NCI-H345 treated with DMSO at 0.1 percent for 48 hours (cell line): ENCODE measurements at regions not wholly inside any gene's neighbourhood (a gene's known extent, or its start where the extent isn't known, plus 50 kb on each side); places are given as distances from the start of the nearest gene placed in this dataset.

ENCODE experiments used
- DNase-seq: peaks from one replicate; lab custom pipeline; 2025; ENCODE audit not compliant: unreplicated experiment; lab: John Stamatoyannopoulos, UW

- no peak for DNase-seq
Measured at GRCh38 chr10:20993830-20994527, 96.9 kb upstream of the NEBL start.

GRCh38 chr10:20993389-20993788 is 96.3 kb upstream of the NEBL start:
- DNase-seq: no peak

DNA sequence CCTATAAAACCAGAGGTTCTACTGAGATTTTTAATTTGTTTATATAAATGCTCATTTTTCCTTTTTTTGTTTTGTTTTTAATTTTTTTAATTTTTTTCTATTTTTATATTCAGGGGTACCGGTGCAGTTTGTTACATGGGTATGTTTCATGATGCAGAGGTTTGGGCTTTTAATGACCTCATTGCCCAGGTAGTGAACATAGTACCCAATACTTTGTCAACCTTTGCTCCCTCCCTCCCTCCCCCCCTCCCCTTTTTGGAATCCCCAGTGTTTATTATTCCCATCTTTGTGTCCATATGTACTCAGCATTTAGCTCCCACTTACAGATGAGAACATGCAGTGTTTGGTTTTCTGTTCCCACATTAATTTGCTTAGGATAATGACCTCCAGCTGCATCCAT is 94.4 kb upstream of the NEBL start:
- no peak for DNase-seq

GRCh38 chr10:20990604-20991003 is 93.5 kb upstream of the NEBL start:
- no peak for DNase-seq

DNA sequence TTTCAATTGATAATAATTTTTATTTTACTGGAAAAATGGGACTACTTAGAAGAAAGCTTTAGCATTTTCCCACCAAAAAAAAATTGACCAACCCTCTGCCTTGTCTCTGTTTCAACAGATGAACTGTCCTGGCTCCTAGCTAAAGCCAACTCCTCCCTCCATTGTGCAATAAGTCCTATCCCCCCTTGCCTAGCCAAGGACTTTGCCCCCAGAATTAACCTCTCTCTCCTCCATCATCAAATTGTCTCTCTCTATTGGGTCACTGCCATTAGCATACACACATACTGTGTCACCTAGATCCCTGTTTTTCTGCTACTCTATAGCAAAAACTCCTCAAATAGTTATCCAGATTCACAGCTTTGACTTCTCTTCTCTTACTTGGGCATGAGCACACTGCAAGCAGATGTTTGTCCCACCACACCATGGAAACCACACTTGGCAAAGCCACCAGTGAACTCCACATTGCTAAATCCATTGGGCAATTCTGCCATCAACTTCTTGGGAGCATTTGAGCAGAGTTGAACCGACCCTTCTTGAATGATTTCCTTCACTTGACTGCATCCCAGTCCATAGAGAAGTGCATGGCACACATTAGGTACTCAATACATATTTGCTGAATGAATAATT is 91.4 kb upstream of the NEBL start:
- no peak for DNase-seq

- no peak for DNase-seq
Measured at GRCh38 chr10:20986049-20986448, 88.9 kb upstream of the NEBL start.

GRCh38 chr10:20984662-20985061 is 87.6 kb upstream of the NEBL start:
- no peak for DNase-seq

- DNase-seq: no peak
Measured at GRCh38 chr10:20981419-20981953, 84.4 kb upstream of the NEBL start.

- DNase-seq: no peak
Measured at GRCh38 chr10:20978617-20979016, 81.5 kb upstream of the NEBL start.

DNA sequence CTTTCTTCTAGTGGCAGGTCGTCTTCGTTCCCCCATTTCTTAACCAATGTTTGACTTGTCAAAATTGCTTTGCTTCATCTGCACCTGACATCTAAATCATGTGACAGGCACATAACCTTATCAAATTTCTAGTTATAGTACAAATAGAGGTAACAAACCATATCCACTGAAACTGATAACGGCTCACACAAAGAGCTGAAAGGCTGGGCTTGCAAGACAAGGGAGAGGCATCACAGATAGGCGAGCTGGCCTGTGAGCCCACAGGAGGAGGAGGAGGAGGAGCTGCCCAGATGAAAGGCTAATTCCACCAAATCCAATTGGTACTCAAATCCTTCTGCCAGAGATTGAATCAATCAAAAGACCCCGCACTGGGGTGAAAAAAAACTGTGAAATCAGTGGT is 80.2 kb upstream of the NEBL start:
- DNase-seq: no peak

DNA sequence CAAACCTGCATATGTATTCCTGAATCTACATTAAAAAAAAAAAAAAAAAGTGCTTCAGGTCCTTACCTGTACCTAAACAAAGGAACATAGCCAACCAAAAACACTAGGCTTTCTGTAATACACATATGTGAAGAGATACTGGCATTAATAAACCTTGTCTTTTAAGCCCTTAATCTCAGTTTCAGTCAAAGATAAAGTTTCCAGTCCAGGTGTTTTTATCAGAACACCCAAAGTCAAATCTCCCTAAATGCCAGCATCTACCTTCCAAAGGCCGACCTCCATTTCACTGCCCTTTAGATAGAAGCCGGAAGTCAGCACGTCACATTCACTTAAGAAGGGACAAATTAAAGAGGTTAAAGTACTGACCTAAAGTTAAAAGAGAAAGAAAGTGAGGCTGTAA is 79.8 kb upstream of the NEBL start:
- no peak for DNase-seq

GRCh38 chr10:20976390-20976789 is 79.3 kb upstream of the NEBL start:
- no peak for DNase-seq

- no peak for DNase-seq
Measured at GRCh38 chr10:20975236-20975635, 78.1 kb upstream of the NEBL start.

GRCh38 chr10:20972925-20973324 is 75.8 kb upstream of the NEBL start:
- DNase-seq: no peak

DNA sequence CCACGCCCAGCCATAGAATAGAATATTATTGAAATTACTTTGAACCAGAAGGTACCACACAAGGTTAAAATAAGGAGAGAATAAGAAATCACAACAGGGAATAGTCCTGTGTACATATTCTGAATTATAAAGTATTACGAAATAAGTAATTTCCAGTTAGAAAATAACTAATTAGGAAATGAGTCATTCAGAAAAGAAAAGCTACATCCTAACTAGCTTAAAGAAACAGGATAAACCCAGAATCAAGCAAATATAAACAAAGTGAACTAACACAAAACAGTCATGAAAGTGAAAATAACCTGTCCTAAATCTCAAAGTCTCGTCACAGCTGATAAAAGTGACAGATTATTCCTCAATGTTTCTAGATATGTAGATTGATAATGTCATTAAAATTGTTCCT is 74.8 kb upstream of the NEBL start:
- no peak for DNase-seq

DNA sequence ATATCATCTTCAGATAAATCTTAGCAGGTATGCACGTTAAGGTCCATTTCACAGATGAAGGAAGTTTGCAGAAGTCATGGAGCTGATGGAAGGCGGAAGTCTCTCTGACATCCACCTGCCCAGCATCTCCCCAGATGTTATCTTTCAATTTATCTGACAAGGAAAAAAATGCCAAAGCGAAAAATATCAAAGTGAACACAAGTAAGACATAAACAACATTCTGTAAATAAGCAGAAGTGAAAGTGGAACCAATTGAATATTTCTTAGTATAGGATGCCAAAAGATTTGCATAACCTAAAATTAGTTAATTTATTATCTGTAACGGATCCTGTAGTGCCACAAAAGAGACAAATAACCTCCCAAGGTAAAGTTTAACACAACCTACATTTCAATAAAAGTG is 73.6 kb upstream of the NEBL start:
- DNase-seq: no peak

- no peak for DNase-seq
Measured at GRCh38 chr10:20970044-20970443, 72.9 kb upstream of the NEBL start.

- DNase-seq: no peak
Measured at GRCh38 chr10:20966426-20966825, 69.3 kb upstream of the NEBL start.

- no peak for DNase-seq
Measured at GRCh38 chr10:20963721-20964595, 66.8 kb upstream of the NEBL start.

DNA sequence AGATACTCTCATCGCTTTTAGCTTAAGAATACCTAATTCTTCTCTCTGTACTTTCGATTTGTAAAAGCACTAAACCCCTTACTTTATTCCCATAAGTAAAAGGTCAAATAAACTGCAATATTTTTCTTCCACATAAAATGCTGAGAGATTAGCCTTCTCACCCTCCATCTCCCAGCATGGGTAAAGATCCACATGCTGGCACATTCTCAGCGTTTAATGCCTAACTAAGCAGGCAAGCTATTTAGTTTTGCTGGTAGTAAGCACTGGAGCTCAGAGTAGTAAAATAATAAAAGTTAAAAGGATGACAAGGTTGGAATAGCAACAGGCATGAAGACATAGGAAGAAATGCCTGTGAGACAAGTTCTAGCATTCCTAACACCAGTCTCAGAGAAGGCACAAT is 65.9 kb upstream of the NEBL start:
- DNase-seq: no peak

GRCh38 chr10:20962165-20962564 is 65.1 kb upstream of the NEBL start:
- DNase-seq: no peak

DNA sequence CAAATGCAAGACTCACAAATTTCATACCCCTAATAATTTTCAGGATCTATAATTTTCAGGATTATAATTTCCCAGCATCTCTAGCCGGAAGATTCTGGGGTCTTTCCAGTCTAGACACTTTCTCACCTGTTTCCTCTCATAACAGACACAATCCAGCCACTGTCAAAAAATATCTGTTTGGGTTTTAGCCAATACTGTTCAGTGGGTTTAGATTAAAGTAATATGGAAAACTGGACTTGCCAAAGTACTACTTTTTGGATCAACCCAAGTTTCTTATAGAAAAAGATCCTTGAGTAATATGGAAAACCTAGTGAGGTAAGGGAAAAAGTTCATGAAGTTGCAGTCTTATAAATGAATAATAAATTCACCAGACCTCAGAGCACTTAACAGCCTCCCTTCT is 62.1 kb upstream of the NEBL start:
- DNase-seq: no peak
